GM10266 (cell line): ENCODE measurements at regions not wholly inside any gene's neighbourhood (a gene's known extent, or its start where the extent isn't known, plus 50 kb on each side); places are given as distances from the start of the nearest gene placed in this dataset.

Experiments used
- DNase-seq: peaks from one replicate; pipeline ENCODE4 v3.0.0; 2012; ENCODE audit errors: extremely low spot score
- CTCF ChIP-seq: IDR thresholded peaks from 2 replicates; pipeline ENCODE4 v1.5.1; 2012; ENCODE audit warnings: mild to moderate bottlenecking, low read depth; ENCODE audit not compliant: control insufficient read depth, insufficient read depth; ENCODE audit errors: missing control alignments

GRCh38 chr6:4504700-4505099 is 271.5 kb upstream of the CDYL start:
- no peak for TF ChIP-seq CTCF
- no peak for DNase-seq

DNA sequence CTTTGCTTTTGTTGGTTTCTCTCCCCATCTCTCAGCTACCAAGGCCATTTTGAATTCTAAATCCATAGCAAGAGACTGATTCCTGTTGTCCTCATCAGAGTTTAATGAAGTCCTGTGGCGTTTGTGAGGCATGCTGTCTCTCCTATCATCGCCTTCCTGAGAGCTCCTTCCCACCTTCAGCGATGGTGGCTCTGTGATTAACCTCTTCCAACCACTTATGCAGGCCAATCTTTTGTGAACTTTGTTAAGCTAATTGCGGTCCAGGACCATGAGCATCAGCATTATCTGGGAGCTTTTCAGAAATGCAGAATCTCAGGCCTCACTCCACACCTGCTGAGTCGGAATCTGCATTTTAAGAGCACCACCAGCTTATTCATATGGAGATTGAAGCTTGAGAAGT is 272.5 kb upstream of the CDYL start:
- no peak for DNase-seq

DNA sequence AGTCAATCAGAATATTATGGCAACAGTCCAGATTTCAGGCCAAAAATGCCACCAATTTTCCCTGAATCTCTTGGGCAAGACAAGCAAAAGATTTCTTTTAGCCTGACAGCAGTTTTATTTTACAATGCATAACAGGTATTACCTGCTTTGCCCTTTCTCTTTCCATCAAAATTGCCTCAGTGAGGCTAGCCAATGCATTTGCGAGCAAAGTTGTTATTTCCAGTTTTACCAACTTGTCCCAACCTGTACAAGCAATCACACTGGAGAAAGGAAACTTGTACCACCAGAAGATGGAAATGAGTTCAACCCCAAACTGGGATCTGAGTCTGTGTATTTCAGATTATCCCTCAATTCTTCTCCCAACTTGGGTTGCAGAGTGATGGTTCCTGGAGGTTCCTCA is 279.9 kb upstream of the CDYL start:
- DNase-seq = no peak
- TF ChIP-seq CTCF = no peak

More for the DNA sequence above, 272.5 kb upstream of the CDYL start:
- no peak for TF ChIP-seq CTCF

DNA sequence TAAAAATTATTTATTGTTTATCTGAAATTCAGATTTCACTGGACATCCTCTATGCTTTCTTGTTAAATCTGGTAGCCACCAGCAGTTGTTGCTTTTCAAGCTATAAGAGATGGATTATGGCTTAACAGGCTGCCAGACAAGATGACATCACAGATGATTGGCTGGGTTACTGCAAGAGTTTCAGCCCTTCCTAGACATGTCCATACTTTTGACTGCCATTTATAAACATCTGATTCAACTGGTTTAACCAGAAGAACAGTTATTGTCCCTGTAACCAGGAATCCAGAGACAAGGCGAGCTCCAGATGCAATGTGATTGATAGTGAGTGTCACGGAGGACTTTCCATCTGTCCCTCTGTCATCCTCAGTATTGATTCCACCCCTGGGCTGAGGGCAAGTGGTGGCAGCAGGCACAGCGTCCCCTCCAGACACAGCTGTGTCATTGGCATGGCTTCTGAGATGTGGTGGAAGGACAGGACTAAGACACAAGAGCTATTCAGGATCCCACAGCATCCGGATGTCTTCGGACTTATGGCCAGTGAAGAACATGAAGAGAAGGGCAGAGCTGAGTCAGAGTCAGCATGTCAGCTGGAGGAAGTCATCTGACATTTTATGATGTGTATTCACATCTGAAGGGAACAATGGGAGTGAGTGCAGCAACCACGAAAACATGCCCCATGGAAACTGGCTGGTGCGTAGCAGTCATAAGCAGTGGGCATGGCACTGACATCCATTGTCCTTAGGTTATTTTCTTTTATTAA is 284.5 kb upstream of the CDYL start:
- DNase-seq = no peak
- no peak for TF ChIP-seq CTCF

- no peak for DNase-seq
- TF ChIP-seq CTCF = no peak
Measured at GRCh38 chr6:4489538-4489937, 286.7 kb upstream of the CDYL start.

- DNase-seq = no peak
- no peak for TF ChIP-seq CTCF
Measured at GRCh38 chr6:4488389-4488788, 287.8 kb upstream of the CDYL start.

DNA sequence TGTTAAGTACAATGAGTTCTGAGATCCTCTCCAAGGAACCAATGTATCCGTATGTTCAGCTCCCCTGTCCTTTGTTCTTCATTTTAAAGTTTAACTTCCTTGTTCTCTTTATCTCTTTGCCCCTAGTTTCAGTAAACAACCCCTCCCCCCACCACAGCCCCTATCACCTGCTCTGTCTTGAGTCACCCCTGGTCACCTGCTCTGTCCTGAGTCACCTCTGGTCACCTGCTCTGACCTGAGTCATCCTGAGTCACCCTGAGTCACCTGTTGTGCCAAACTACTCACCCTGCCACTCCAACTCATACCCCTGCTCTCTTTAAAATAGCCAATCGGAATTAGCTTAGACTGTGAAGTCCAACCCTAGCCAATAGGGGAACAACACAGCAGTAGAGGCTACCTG is 288.7 kb upstream of the CDYL start:
- no peak for TF ChIP-seq CTCF
- no peak for DNase-seq
